Fibroblast of lung (primary cell): ENCODE measurements at regions not wholly inside any gene's neighbourhood (a gene's known extent, or its start where the extent isn't known, plus 50 kb on each side); places are given as distances from the start of the nearest gene placed in this dataset.

Experiments
- DNase-seq, 2 donors: peaks; one replicate each; pipeline versions ENCODE4 v3.0.0 to v3.0.0-alpha.2; 2010; ENCODE audit warnings: low read depth in 2 of 2
- H2AFZ ChIP-seq: 2 replicates; pipeline ENCODE4 v1.5.1; 2012; ENCODE audit warnings: low read length, control low read depth, inconsistent platforms
- H3K27ac ChIP-seq: 2 replicates; pipeline ENCODE4 v1.5.1; 2011; ENCODE audit warnings: low read length, control low read depth; ENCODE audit not compliant: insufficient read depth
- H3K27me3 ChIP-seq: 2 replicates; pipeline ENCODE4 v1.5.1; 2011; ENCODE audit warnings: mild to moderate bottlenecking, low read length; ENCODE audit not compliant: control insufficient read depth, insufficient read depth
- H3K36me3 ChIP-seq: 2 replicates; pipeline ENCODE4 v1.5.1; 2011; ENCODE audit warnings: low read length; ENCODE audit not compliant: control insufficient read depth, insufficient read depth
- H3K4me1 ChIP-seq: 2 replicates; pipeline ENCODE4 v1.5.1; 2011; ENCODE audit warnings: low read length; ENCODE audit not compliant: control insufficient read depth, insufficient read depth; ENCODE audit errors: extremely low read depth
- H3K4me2 ChIP-seq: 2 replicates; pipeline ENCODE4 v1.5.1; 2011; ENCODE audit warnings: low read length, control low read depth; ENCODE audit not compliant: insufficient read depth; ENCODE audit errors: extremely low read depth
- H3K4me3 ChIP-seq, 4 experiments: fragments of 200-600 bp in 1 of 4; sonication (generic) in 1 of 4; replicated peaks in 1 of 4; 2 replicates each; pipeline ENCODE4 v1.5.1; 2011 to 2016; ENCODE audit warnings: low read length in 4 of 4, low read depth in 3 of 4, mild to moderate bottlenecking in 3 of 4, control low read depth in 2 of 4, inconsistent platforms in 1 of 4, mixed read lengths in 1 of 4; ENCODE audit not compliant: insufficient read depth in 1 of 4; ENCODE audit errors: control extremely low read depth in 1 of 4
- H3K79me2 ChIP-seq: 2 replicates; pipeline ENCODE4 v1.5.1; 2012; ENCODE audit warnings: mild to moderate bottlenecking, low read length, inconsistent platforms; ENCODE audit not compliant: control insufficient read depth, insufficient read depth
- H3K9ac ChIP-seq: 2 replicates; pipeline ENCODE4 v1.5.1; 2011; ENCODE audit warnings: mild to moderate bottlenecking, low read length, control low read depth; ENCODE audit not compliant: insufficient read depth
- H3K9me3 ChIP-seq: 2 replicates; pipeline ENCODE4 v1.5.1; 2012; ENCODE audit warnings: low read depth, low read length; ENCODE audit not compliant: control insufficient read depth, insufficient read depth
- H4K20me1 ChIP-seq: 2 replicates; pipeline ENCODE4 v1.5.1; 2011; ENCODE audit warnings: low read length; ENCODE audit not compliant: control insufficient read depth, insufficient read depth; ENCODE audit errors: extremely low read depth
- EZH2 ChIP-seq: IDR thresholded peaks from 2 replicates; pipeline ENCODE4 v1.5.1; 2012; ENCODE audit warnings: low read length, control low read depth, mild to moderate bottlenecking; ENCODE audit errors: missing control alignments
- TF ChIP-seq, protein P1 (sequence below), 2 donors: IDR thresholded peaks in 1 of 2; conservative IDR thresholded peaks in 1 of 2; 1 replicate in 1 of 2; 2 replicates in 1 of 2; pipeline ENCODE4 v1.5.1; 2011 to 2012; ENCODE audit warnings: low read length in 2 of 2, control low read depth in 1 of 2, inconsistent platforms in 1 of 2, low read depth in 1 of 2, mild to moderate bottlenecking in 1 of 2

DNA sequence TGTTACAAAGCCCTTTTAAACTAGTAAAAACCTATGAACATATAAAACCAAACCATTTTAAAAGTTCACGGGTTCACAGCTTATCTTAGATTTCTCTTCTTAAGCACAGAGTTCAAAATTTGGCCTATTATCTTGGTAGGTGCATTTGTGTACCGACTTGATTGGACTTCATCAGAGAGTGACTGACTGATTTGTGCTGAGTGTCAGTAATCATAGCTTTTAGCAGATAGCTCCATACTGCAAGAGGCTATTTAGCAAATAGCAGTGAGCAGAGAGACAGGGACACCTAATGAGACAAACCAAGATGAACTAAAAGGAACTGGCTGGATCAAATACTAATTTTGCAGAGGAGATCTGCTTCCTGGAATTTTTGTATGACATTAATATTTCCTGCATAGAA is 274.5 kb downstream of the PRR16 start:
- no peak overlapping the region for H3K27ac ChIP-seq
- no peak overlapping the region for H2AFZ ChIP-seq
- H4K20me1 ChIP-seq, result no peaks in the 10 kb centered on the region
- no peaks in the 10 kb centered on the region for H3K9me3 ChIP-seq
- H3K4me3 ChIP-seq, result no peak overlapping the region
- H3K4me1 ChIP-seq, result no peaks in the 10 kb centered on the region
- no peak overlapping the region for H3K9ac ChIP-seq
- no peak for TF ChIP-seq EZH2
- TF ChIP-seq, protein P1, sequence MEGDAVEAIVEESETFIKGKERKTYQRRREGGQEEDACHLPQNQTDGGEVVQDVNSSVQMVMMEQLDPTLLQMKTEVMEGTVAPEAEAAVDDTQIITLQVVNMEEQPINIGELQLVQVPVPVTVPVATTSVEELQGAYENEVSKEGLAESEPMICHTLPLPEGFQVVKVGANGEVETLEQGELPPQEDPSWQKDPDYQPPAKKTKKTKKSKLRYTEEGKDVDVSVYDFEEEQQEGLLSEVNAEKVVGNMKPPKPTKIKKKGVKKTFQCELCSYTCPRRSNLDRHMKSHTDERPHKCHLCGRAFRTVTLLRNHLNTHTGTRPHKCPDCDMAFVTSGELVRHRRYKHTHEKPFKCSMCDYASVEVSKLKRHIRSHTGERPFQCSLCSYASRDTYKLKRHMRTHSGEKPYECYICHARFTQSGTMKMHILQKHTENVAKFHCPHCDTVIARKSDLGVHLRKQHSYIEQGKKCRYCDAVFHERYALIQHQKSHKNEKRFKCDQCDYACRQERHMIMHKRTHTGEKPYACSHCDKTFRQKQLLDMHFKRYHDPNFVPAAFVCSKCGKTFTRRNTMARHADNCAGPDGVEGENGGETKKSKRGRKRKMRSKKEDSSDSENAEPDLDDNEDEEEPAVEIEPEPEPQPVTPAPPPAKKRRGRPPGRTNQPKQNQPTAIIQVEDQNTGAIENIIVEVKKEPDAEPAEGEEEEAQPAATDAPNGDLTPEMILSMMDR (conservative IDR thresholded peaks at IDR 0.05 in 1 of 2, IDR thresholded peaks at IDR 0.05 in 1 of 2; ENCODE audit: low read depth in 1 of 2, low read length in 2 of 2), result no peak
- H3K79me2 ChIP-seq, result no peaks in the 10 kb centered on the region
- no peak overlapping the region for H3K4me2 ChIP-seq
- DNase-seq, result no peak
- H3K27me3 ChIP-seq, result no peaks in the 10 kb centered on the region
- H3K36me3 ChIP-seq, result no peaks in the 10 kb centered on the region

DNA sequence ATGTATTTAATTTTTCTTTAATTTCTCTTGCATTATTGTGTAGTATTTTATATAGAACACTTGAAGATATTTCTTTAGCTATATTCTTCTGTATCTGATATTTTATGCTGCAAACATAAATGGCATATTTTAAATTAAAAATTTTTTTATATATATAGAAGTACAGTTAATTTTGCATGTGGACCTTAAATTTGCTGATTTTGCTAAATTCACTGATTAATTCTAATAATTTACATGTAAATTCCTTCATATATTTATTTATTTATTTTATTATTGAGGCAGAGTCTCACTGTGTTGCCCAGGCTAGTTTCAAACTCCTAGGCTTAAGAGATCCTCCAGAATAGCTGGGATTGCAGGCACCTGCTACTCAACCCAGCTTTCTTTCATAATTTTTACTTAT is 276.9 kb downstream of the PRR16 start:
- Histone ChIP-seq H3K9me3 (no peaks in the 10 kb centered on the region), H3K9ac (no peak overlapping the region), H3K4me3 (no peak overlapping the region), H3K27ac (no peak overlapping the region), H3K36me3 (no peaks in the 10 kb centered on the region), H2AFZ (no peak overlapping the region), H3K4me1 (no peaks in the 10 kb centered on the region), H3K4me2 (no peak overlapping the region), H4K20me1 (no peaks in the 10 kb centered on the region), H3K79me2 (no peaks in the 10 kb centered on the region), H3K27me3 (no peaks in the 10 kb centered on the region)
- no peak for TF ChIP-seq EZH2
- TF ChIP-seq, protein P1 (conservative IDR thresholded peaks at IDR 0.05 in 1 of 2, IDR thresholded peaks at IDR 0.05 in 1 of 2; ENCODE audit: low read depth in 1 of 2, low read length in 2 of 2), result no peak
- DNase-seq, result no peak

DNA sequence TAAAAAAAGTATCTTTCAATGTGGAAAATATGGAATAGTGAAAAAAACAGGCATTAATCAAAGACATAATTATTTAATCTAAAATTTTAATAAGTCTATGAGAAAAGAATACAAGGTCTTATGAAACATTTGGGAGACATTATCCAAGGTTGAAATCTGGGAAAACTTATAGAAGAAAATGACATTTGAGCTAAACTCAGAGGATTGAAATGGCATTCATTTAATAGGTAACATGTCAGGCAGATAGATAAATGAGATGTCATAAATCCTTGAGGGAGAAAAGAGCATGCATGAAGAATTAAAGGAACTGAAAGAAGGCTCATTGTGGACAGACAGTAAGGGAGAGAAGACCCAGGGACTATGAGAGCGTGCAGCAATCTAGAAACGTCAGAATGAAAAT is 284.4 kb downstream of the PRR16 start:
- Histone ChIP-seq H3K27ac (no peak overlapping the region), H3K4me2 (no peak overlapping the region), H2AFZ (no peak overlapping the region), H3K36me3 (no peaks in the 10 kb centered on the region), H3K27me3 (no peaks in the 10 kb centered on the region), H3K4me1 (no peaks in the 10 kb centered on the region), H4K20me1 (no peaks in the 10 kb centered on the region), H3K9ac (no peak overlapping the region), H3K79me2 (no peaks in the 10 kb centered on the region), H3K4me3 (no peak overlapping the region), H3K9me3 (no peaks in the 10 kb centered on the region)
- TF ChIP-seq EZH2, result no peak
- TF ChIP-seq, protein P1 (conservative IDR thresholded peaks at IDR 0.05 in 1 of 2, IDR thresholded peaks at IDR 0.05 in 1 of 2; ENCODE audit: low read depth in 1 of 2, low read length in 2 of 2), result no peak
- DNase-seq, result no peak
